ENCODE measurements at regions not wholly inside any gene's neighbourhood (a gene's known extent, or its start where the extent isn't known, plus 50 kb on each side); places are given as distances from the start of the nearest gene placed in this dataset.
"Not testable (repeated sequence)": the region's sequence is repeated elsewhere in the genome, so short reads cannot be mapped to it uniquely, and the experiment has no call there.

- DNase-seq (ENCODE audit: low spot score) = no peak
Observed at GRCh38 chr7:113030489-113030888, 56.1 kb downstream of the GPR85 start.

GRCh38 chr7:113026941-113027340 lies 59.7 kb downstream of the GPR85 start:
- no peak for DNase-seq (ENCODE audit: low spot score)

- not testable (repeated sequence) for DNase-seq (ENCODE audit: low spot score)
Observed at GRCh38 chr7:113017144-113017857, 69.3 kb downstream of the GPR85 start.

DNA sequence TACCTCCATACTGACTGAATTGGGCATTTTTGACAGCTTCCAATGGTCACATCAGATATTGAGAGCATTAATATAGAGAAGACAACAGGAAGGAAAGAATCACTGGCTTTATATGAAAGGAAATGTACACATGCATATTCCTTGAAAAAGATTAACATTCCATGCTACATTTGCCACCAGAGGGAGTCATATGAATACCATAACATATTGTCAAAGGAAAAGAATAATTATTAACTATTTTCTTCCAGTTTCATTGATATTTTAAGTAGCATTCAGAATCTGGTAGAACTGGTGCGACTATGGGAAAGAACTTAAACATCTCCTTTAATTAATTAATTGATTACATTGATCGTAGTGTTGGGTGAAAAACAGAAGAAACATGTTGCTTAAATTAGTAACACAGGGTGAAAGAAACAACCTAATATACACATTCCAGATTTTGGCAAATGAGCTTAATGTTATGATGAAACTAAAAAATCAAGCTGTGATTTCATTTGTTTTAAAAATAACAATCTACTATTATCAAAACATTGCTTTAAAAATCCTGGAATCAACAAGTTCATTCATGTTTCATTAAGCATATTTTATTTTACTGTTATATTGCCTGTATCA lies 71.5 kb downstream of the GPR85 start:
- no peak for DNase-seq (ENCODE audit: low spot score)

GRCh38 chr7:113013761-113014449 lies 72.7 kb downstream of the GPR85 start:
- no peak for DNase-seq (ENCODE audit: low spot score)

- DNase-seq (ENCODE audit: low spot score) = not testable (repeated sequence)
Observed at GRCh38 chr7:113012862-113013261, 73.8 kb downstream of the GPR85 start.

DNA sequence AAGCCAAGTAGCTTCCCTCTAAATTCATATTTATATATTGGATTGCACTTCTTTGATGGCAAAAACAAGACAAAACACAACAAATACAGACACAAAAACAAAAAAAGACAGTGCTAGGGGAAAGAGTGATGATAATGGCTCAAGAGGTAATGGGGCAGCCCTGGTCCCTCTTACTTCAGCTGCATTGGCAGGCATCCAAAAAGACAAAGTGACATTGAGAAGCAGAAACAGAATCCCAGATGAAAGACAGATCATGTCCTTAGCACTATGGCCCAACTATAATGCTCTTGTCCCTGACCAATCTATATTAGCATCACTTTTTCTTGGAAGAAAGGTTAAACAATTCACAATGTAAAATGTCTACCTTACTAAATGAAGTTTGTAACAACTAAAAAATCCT lies 76.2 kb downstream of the GPR85 start:
- DNase-seq (ENCODE audit: low spot score) = no peak

GRCh38 chr7:113008755-113009154 lies 77.9 kb downstream of the GPR85 start:
- no peak for DNase-seq (ENCODE audit: low spot score)

DNA sequence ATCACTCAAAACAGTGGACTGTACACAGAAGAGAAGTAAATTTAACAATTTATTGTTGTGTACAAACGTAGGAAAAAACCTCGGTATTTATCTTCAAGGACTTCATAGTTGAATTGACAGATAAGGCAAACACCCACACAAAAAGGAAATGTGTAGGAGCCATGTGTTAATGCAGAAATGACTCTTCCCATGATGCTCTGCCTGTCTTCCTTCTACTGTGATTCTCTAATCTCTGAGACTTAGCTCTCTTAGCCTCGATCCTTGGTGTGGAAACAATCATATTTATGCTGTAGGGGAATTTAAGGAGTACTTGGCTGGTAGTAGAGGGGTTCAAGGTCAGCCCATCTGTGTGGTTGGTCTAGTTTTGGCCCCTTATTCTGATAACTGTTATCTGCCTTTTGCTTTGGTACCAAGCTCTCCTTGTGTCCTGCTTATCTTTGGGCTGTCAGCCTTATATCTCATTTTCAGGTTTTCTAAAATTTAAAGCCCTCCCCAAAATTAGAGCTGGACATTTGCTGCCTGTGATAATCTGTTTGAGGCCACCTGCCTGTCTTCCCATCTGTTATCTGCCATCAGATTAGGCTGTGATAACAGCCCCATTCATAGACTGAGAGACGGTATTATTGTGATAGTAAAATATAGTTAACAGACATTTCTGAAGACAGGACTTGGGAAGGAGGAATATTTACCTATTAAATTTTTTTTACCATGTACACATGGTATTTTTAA lies 81.7 kb downstream of the GPR85 start:
- DNase-seq (ENCODE audit: low spot score) = no peak

DNA sequence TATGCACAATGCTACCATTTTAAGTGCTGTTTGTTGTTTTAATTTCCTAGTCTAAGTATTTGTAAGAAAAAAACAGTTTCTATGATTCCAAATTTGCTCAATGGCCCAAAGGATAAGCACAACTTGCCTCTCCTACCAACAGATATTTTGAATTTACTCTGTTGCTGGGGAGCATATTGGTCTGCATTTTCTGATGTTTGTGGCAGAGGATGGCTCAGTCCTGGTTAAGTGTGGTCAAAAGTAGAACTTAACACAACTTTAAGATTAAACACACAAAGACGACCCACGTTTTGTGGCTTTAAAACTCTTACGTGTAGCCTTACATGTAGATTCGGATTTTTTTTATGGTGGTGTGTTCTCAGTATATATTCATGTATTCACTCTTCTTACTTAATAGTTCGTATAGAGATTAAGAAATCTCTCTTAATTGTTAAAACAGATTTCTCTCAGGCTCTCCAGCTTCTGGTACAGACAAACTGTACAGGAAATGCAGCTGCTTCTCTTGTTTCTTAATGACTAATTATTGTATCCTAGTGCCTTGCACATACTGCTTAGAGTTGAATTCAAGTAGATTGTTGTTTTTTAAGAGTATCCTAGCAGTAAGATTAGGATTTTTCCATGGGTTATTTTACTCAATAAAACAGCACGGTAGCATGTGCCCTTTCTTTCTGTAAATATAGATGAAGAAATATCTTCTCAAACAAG lies 86.2 kb downstream of the GPR85 start:
- DNase-seq (ENCODE audit: low spot score) = no peak

DNA sequence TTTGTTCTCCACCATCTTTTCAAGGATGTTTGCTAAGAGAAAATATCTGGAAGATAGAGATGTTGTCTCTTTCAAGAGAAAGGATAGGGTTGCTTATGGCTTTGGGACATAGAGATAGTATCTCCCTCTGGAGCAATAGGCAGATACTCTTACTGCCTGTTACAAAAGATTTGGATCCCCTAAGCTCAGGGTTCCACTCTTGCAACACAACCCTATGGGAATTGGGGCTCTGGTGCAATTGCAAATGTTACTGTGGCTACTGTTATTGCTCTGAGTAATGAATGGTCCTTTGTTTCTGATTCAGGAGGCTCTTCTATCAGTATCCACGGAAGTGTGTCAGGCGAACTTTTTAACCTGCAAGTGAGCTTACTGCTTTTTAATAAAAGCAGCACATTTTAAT lies 88.8 kb downstream of the GPR85 start:
- no peak for DNase-seq (ENCODE audit: low spot score)

GRCh38 chr7:112996331-112996871 lies 90.2 kb downstream of the GPR85 start:
- no peak for DNase-seq (ENCODE audit: low spot score)

GRCh38 chr7:112995059-112995824 lies 91.4 kb downstream of the GPR85 start:
- DNase-seq (ENCODE audit: low spot score) = no peak

GRCh38 chr7:112994656-112995055 lies 92.0 kb downstream of the GPR85 start:
- no peak for DNase-seq (ENCODE audit: low spot score)

GRCh38 chr7:112990624-112991023 lies 96.0 kb downstream of the GPR85 start:
- DNase-seq (ENCODE audit: low spot score) = no peak

- DNase-seq (ENCODE audit: low spot score) = no peak
Observed at GRCh38 chr7:112989531-112989930, 97.1 kb downstream of the GPR85 start.

GRCh38 chr7:112987171-112987570 lies 99.5 kb downstream of the GPR85 start:
- no peak for DNase-seq (ENCODE audit: low spot score)

DNA sequence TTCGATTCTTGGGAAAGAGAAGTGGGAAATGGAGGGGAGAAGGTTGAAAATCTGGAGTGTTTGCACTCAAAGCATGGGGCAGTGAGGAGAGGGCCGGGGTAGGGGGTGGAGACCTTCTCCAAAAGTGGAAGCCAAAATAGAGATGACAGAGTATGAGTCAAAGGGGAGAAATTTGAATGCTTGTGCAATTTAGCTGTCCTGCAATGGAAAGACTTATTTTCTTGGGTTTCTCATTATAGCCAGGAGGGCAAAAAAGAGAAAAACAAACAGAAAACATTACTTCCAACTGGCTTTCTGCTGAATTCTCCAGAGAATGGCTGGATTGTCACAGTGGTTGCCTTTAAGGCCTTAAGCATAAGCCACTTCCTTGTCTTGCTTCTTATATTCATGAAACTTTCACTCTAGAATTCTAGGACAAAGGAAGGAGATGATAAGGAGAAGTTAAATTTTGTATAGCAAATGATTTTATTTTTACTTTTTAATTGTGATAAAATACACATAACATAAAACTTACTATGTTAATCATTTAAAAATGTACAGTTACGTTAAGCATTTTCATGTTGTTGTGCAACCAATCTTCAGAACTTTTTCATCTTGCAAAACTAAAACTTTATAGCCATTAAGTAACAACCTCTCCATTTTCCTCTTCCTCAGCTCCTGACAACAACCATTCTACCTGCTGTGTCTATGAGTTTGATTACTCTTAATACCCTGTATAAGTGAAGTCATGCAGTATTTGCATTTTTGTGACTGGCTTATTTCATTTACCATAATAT lies 100.2 kb downstream of the GPR85 start:
- no peak for DNase-seq (ENCODE audit: low spot score)

GRCh38 chr7:112985377-112985987 lies 101.1 kb downstream of the GPR85 start:
- no peak for DNase-seq (ENCODE audit: low spot score)

Data from ecto neural progenitor cell (in vitro differentiated cells).